ENCODE measurements at regions not wholly inside any gene's neighbourhood (a gene's known extent, or its start where the extent isn't known, plus 50 kb on each side); places are given as distances from the start of the nearest gene placed in this dataset.

GRCh38 chr7:48755061-48755555, 169.2 kb upstream of the CDC14C start:
- H3K4me1 ChIP-seq: no peaks in the 10 kb centered on the region
- intact Hi-C loops (cut with micrococcal nuclease): no loop called here
- H3K27ac ChIP-seq (replicated peaks): no peak overlapping the region
- DNase-seq: no peak
- no peak for TF ChIP-seq CTCF (IDR thresholded peaks at IDR 0.05; ENCODE audit: borderline replicate concordance)
- no peaks in the 10 kb centered on the region for H3K27me3 ChIP-seq (ENCODE audit: low read depth)
- no peak overlapping the region for H3K4me3 ChIP-seq
- H3K36me3 ChIP-seq: no peaks in the 10 kb centered on the region
- no peaks in the 10 kb centered on the region for H3K9me3 ChIP-seq (replicated peaks)

- intact Hi-C loops (cut with micrococcal nuclease): no loop called here
- Histone ChIP-seq H3K27me3 (ENCODE audit: low read depth) (no peaks in the 10 kb centered on the region), H3K4me3 (no peak overlapping the region), H3K36me3 (no peaks in the 10 kb centered on the region), H3K27ac (replicated peaks) (no peak overlapping the region), H3K9me3 (replicated peaks) (no peaks in the 10 kb centered on the region), H3K4me1 (no peaks in the 10 kb centered on the region)
- no peak for TF ChIP-seq CTCF (IDR thresholded peaks at IDR 0.05; ENCODE audit: borderline replicate concordance)
- no peak for DNase-seq
Observed at GRCh38 chr7:48759431-48760080, 164.8 kb upstream of the CDC14C start.

GRCh38 chr7:48760528-48761265, 163.7 kb upstream of the CDC14C start:
- Histone ChIP-seq H3K4me1 (no peaks in the 10 kb centered on the region), H3K27ac (replicated peaks) (no peak overlapping the region), H3K9me3 (replicated peaks) (no peaks in the 10 kb centered on the region), H3K36me3 (no peaks in the 10 kb centered on the region), H3K27me3 (ENCODE audit: low read depth) (no peaks in the 10 kb centered on the region), H3K4me3 (no peak overlapping the region)
- DNase-seq: no peak
- TF ChIP-seq CTCF (IDR thresholded peaks at IDR 0.05; ENCODE audit: borderline replicate concordance): no peak
- intact Hi-C loops (cut with micrococcal nuclease): no loop called here

- Histone ChIP-seq H3K36me3 (no peaks in the 10 kb centered on the region), H3K27ac (replicated peaks) (no peak overlapping the region), H3K9me3 (replicated peaks) (no peaks in the 10 kb centered on the region), H3K4me3 (no peak overlapping the region), H3K27me3 (ENCODE audit: low read depth) (peaks cover 13% of the 10 kb centered on the region), H3K4me1 (no peaks in the 10 kb centered on the region)
- TF ChIP-seq CTCF (IDR thresholded peaks at IDR 0.05; ENCODE audit: borderline replicate concordance): no peak
- no peak for DNase-seq
- intact Hi-C loops (cut with micrococcal nuclease): no loop called here
Observed at GRCh38 chr7:48780862-48781261, 143.5 kb upstream of the CDC14C start.

GRCh38 chr7:48781752-48782151, 142.6 kb upstream of the CDC14C start:
- H3K36me3 ChIP-seq: no peaks in the 10 kb centered on the region
- H3K4me3 ChIP-seq: no peak overlapping the region
- peaks cover 13% of the 10 kb centered on the region for H3K27me3 ChIP-seq (ENCODE audit: low read depth)
- H3K9me3 ChIP-seq (replicated peaks): no peaks in the 10 kb centered on the region
- TF ChIP-seq CTCF (IDR thresholded peaks at IDR 0.05; ENCODE audit: borderline replicate concordance): no peak
- H3K27ac ChIP-seq (replicated peaks): no peak overlapping the region
- intact Hi-C loops (cut with micrococcal nuclease): no loop called here
- DNase-seq: no peak
- no peaks in the 10 kb centered on the region for H3K4me1 ChIP-seq

Data from left ventricle myocardium inferior (tissue), 1 donor.